Right atrium auricular region (tissue), 2 donors: ENCODE measurements at regions not wholly inside any gene's neighbourhood (a gene's known extent, or its start where the extent isn't known, plus 50 kb on each side); places are given as distances from the start of the nearest gene placed in this dataset.

Experiments
- DNase-seq: peaks from one replicate; pipeline ENCODE4 v3.0.0-alpha.2; 2019; ENCODE audit warnings: low spot score
- H3K27ac ChIP-seq, 2 donors: fragments of 200-600 bp; sonication (generic); 1 replicate in 1 of 2; 2 replicates in 1 of 2; pipeline ENCODE4 v1.5.1; 2016 to 2019
- H3K27me3 ChIP-seq, 2 donors: fragments of 200-600 bp; sonication (generic); one replicate each; pipeline versions ENCODE4 v1.5.1 to v1.6.0; 2017 to 2019
- H3K36me3 ChIP-seq: fragments of 200-600 bp; sonication (generic); one replicate; pipeline ENCODE4 v1.5.1; 2016
- H3K4me1 ChIP-seq, 2 donors: fragments of 200-600 bp; sonication (generic); one replicate each; pipeline versions ENCODE4 v1.5.1 to v1.6.0; 2017 to 2019
- H3K4me3 ChIP-seq, 2 donors: fragments of 200-600 bp; sonication (generic); 1 replicate in 1 of 2; 2 replicates in 1 of 2; pipeline ENCODE4 v1.5.1; 2017 to 2019; ENCODE audit warnings: mild to moderate bottlenecking in 1 of 2, moderate library complexity in 1 of 2
- H3K9me3 ChIP-seq, 2 donors: fragments of 200-600 bp; sonication (generic); one replicate each; pipeline ENCODE4 v1.5.1; 2019
- CTCF ChIP-seq, 2 donors: fragments of 200-600 bp; sonication (generic); IDR thresholded peaks; one replicate each; pipeline ENCODE4 v1.5.1; 2019; ENCODE audit warnings: antibody characterized with exemption in 2 of 2

GRCh38 chr2:18384242-18384641 is 176.2 kb downstream of the RDH14 start:
- H3K4me3 ChIP-seq = no peak overlapping the region
- no peak for TF ChIP-seq CTCF (IDR thresholded peaks at IDR 0.05)
- H3K27me3 ChIP-seq = no peaks in the 10 kb centered on the region
- no peaks in the 10 kb centered on the region for H3K36me3 ChIP-seq
- H3K27ac ChIP-seq = no peak overlapping the region
- peaks cover 0 to 4% of the 10 kb centered on the region in 2 donors for H3K4me1 ChIP-seq
- no peaks in the 10 kb centered on the region for H3K9me3 ChIP-seq
- no peak for DNase-seq

- Histone ChIP-seq H3K4me3 (no peak overlapping the region), H3K36me3 (no peaks in the 10 kb centered on the region), H3K4me1 (no peaks in the 10 kb centered on the region), H3K9me3 (no peaks in the 10 kb centered on the region), H3K27ac (no peak overlapping the region), H3K27me3 (no peaks in the 10 kb centered on the region)
- TF ChIP-seq CTCF (IDR thresholded peaks at IDR 0.05) = no peak
- no peak for DNase-seq
Measured at GRCh38 chr2:18381386-18381785, 179.1 kb downstream of the RDH14 start.

GRCh38 chr2:18380321-18380720 is 180.1 kb downstream of the RDH14 start:
- H3K4me3 ChIP-seq = no peak overlapping the region
- H3K36me3 ChIP-seq = no peaks in the 10 kb centered on the region
- no peaks in the 10 kb centered on the region for H3K27me3 ChIP-seq
- no peak overlapping the region for H3K27ac ChIP-seq
- H3K4me1 ChIP-seq = no peaks in the 10 kb centered on the region
- no peak for TF ChIP-seq CTCF (IDR thresholded peaks at IDR 0.05)
- no peak for DNase-seq
- no peaks in the 10 kb centered on the region for H3K9me3 ChIP-seq

- no peaks in the 10 kb centered on the region for H3K36me3 ChIP-seq
- DNase-seq = no peak
- no peak overlapping the region for H3K27ac ChIP-seq
- H3K27me3 ChIP-seq = no peaks in the 10 kb centered on the region
- no peak overlapping the region for H3K4me3 ChIP-seq
- H3K4me1 ChIP-seq = no peaks in the 10 kb centered on the region
- H3K9me3 ChIP-seq = no peaks in the 10 kb centered on the region
- TF ChIP-seq CTCF (IDR thresholded peaks at IDR 0.05) = no peak
Measured at GRCh38 chr2:18379870-18380269, 180.6 kb downstream of the RDH14 start.

- no peak for DNase-seq
- Histone ChIP-seq H3K9me3 (no peaks in the 10 kb centered on the region), H3K27ac (no peak overlapping the region), H3K36me3 (no peaks in the 10 kb centered on the region), H3K27me3 (no peaks in the 10 kb centered on the region), H3K4me1 (no peaks in the 10 kb centered on the region), H3K4me3 (no peak overlapping the region)
- peak; percentile 74 to 82 for TF ChIP-seq CTCF (IDR thresholded peaks at IDR 0.05)
Measured at GRCh38 chr2:18378020-18378653, 182.3 kb downstream of the RDH14 start.

- H3K36me3 ChIP-seq = no peaks in the 10 kb centered on the region
- no peak overlapping the region for H3K4me3 ChIP-seq
- no peak for TF ChIP-seq CTCF (IDR thresholded peaks at IDR 0.05)
- no peak overlapping the region for H3K27ac ChIP-seq
- no peaks in the 10 kb centered on the region for H3K9me3 ChIP-seq
- no peaks in the 10 kb centered on the region for H3K4me1 ChIP-seq
- H3K27me3 ChIP-seq = no peaks in the 10 kb centered on the region
- no peak for DNase-seq
Measured at GRCh38 chr2:18376936-18377335, 183.5 kb downstream of the RDH14 start.
